ENCODE measurements at regions not wholly inside any gene's neighbourhood (a gene's known extent, or its start where the extent isn't known, plus 50 kb on each side); places are given as distances from the start of the nearest gene placed in this dataset.
A peak's percentile ranks its signal among the peaks of the same experiment; 100 is the strongest.

DNA sequence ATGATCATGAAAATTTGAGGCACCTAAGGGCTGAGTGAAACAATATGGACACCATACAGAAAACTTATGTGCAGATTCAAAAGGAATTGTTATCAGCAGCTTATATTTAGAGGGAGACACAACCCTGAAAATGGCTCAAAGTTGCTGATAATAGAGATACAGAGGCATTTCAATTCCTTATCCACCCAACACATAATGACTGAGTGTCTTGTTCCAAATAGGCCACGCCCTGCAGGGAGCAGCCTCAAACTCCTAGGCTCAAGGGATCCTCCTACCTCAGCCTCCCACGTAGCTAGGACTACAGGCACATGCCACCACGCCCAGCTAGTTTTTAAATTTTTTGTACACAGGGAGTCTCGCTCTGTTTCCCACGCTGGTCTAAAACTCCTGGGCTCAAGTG, 79.0 kb downstream of the LBH start:
- no peak for DNase-seq

DNA sequence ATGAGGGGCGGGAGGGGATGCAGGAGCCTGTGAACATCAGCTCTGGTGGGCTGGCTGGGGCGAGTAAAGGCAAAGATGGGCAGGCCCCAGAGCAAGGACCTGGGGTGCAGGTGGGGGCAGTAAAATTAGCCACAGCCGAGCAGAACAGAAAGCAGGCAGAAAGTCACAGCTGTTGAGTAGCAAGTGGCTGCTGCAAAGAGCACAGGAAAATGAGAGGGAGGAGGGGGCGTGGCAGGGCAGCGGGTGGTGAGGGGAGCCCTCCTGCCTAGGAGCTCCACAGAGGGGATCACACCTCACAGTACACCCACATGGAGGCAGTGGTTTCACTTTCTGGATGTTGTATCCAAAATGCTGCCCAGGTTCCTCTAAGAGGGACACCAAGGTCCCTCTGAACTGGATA, 79.6 kb downstream of the LBH start:
- peak in 1 of 2 experiments; percentile 20 for DNase-seq

DNA sequence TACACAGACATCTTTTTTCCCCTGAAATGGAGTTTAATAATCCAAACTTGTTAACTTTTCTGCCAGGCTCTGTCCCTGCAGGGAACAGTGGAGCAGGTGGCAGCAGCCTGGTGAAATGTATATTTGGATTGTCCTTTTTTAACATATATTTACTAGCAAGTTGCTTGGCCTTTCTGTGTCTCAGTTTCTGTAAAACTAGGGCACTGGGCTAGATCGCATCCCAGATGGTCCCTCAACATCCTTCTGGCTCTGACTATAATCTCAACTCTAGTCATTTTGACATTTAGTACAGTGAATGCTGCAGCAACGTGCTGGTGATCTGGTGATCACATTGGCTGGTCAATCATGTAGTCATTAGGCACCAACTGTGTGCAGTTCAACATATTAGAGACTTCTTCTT, 80.4 kb downstream of the LBH start:
- no peak for DNase-seq

DNA sequence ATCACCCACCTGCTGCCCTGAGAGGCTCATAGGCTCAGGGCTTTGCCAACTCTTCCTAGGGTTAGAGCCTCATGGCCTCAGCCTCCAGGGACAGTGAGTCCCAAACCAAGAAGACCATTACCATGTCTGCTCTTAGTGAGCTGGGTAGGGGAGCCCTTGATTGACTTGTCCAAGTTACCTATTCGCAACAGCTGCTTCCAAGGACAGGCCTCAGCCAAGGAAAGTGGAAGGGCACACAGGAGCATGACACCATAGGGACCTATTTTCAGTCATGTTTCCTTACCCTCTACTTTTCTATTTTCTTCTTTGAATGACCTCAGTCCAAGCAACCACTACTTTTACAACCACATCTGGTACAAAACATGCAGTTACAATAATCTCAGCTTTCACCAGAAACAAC, 81.6 kb downstream of the LBH start:
- DNase-seq = no peak

DNA sequence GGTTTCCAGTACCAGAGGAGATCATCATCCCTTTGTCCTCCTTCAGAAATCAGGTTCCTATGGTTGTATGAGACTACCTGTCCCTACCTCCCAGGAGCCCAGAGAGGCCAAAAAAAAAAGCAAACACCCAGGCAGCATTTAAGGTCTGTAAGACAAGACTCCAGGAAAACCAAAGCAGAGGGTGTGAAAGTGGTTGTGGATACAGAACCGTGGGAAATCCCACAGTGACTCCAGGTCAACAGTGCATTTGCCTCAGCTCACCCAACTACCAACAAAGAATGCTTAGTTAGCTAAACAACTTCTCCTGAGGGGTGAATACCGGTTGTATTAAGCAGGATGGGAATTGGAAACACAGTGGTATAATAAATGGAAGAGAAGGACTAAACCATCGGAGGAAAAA, 83.6 kb downstream of the LBH start:
- DNase-seq = no peak

DNA sequence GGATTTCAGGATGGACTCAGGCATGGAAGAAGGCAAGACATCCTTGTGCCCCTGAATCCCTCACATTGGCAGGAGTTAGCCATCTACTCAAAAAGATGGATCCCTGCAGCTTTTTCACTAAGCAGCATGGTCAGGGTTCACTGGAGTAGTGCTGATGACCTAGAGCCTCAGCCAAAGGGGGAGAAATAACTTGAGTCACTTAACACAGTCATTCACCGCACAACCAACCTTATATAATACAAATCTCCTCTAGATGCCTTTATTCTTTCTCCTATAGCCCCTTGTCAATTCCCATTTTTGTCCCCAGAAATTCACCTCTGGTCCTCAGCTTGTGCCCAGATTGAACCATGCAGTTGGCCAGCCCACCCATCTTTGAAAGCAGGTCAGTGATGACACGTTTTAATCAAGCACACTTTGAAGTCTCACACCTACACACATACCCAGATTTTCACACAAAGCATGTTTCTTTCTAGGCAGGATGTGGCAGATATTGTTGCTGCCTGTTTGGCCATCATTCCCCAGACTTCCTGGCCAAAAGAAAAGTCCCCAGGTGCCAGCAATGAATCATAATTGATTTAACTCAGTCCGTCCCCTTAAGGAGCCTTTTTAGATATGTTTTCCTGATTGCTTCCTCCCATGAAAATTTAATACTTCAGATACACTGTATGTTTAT, 84.2 kb downstream of the LBH start:
- DNase-seq = no peak

DNA sequence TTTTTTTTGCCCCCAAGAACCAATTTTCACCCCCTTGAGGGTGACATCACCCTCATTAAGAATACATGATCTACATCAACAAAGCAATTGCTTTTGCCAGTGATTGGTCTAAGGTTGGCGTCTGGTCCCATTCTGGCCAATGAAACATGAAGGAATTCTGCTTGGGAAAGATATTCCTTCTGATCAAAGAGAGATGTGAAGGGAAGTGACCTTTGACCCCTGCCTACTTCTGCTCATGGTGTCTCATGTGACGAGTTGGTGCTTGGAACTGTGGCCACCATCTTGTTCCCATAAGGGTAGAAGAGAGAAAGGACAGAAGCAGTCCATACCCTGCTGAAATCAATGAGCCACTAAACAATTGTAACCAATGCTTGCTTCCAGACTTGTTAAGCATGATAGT, 85.1 kb downstream of the LBH start:
- no peak for DNase-seq

DNA sequence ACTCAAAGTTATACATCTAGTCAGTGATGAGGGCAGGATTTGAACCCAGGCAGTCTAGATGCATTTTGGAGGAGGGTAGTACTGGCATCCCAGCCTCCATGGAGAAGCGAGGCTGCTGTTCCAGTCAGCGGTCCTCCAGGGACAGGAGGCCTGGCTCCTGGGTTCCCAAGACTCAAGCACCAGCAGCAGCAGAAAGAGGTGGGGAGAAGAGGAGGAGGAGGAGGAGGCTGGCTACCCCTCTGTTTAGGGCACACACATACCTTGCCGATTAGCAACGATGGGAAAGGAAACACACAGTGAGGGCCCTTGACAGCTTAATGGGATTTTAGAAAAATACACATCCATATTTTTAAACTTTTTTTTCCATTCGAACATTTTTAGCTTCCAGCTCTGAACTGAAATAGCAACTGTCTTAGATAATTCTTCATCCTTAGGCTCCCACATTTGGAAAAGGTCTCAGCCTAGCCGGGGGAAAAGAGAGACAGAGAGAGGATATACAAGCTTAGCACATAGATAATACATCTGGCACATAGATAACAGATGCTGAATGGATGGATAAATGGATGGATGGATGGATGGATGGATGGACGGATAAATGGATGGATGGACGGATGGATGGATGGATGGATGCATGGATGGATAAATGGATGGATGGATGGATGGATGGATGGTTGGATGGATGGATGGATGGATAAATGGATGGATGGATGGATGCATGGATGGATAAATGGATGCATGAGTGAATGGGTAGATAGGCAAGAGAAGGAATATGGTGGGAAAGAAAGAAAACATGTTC, 87.9 kb downstream of the LBH start:
- no peak for DNase-seq

DNA sequence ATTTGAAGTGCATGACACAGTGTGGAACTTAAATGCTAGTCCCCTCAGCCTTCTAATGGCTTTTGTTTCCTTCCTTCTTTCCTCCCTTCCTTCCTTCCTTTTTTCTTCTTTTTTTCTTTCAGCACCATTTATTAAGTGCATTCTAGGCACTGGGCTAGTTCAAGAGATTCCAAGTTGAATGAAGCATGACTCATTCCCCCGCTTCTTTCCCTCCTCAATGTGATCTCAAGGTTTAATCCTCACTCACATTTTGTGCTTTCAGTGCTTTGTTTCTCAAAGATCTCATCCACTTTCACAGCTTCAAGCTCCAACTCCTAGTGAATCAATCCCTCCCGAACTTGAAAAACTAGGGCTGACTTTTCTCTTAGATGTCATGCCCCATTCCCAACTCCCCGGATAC, 90.1 kb downstream of the LBH start:
- DNase-seq = peak in 1 of 2 experiments; percentile 5

DNA sequence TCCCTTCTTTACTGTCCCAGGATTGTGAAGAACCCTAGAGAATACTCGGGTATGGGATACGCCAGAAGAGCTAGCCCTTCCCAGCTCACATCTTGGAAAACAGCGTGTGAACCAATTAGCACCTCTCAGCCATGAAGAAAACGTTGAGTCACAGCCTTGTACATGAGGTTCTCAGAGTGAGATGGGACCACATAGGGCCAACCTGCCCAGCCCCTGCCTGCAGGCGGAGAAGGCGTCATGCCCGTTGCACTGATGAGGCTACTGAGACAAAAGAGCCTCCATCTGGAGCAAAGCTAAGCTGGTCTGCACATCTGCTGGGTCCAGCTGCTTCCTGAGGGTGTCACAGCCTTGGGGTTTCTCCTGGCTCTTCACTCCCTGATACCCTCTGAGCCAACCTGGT, 92.2 kb downstream of the LBH start:
- DNase-seq = peak; percentile 41 to 92

DNA sequence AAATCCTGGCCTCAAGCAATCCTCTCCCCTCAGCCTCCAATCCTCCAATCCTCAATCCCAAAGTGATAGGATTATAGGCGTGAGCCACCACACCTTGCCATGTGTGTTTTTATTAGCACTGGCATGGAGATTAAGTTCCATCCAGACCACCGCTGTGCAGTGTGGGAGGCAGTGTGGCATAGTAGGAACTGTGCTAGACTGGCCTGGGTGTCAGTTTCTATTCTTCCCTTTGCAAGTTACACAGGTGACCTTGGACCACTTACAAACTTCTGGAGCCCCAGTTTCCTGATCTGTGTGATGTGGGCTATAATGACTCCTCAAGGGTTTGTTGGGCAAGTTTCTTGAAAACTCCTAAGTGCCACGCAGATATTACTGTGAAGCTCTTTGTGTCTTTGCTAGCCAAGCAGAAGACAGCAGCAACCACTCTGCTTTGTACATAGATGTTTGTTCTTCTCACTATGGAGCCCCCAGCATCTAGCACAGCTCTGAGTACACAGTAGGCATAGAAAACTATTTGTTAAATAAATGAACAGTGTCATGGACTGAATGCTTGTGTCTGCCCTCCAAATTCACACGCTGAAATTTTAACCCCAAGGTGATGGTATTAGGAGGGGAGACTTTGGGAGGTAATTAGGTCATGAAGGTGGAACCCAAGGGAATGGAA, 93.0 kb downstream of the LBH start:
- DNase-seq = peak in 1 of 2 experiments; percentile 14

DNA sequence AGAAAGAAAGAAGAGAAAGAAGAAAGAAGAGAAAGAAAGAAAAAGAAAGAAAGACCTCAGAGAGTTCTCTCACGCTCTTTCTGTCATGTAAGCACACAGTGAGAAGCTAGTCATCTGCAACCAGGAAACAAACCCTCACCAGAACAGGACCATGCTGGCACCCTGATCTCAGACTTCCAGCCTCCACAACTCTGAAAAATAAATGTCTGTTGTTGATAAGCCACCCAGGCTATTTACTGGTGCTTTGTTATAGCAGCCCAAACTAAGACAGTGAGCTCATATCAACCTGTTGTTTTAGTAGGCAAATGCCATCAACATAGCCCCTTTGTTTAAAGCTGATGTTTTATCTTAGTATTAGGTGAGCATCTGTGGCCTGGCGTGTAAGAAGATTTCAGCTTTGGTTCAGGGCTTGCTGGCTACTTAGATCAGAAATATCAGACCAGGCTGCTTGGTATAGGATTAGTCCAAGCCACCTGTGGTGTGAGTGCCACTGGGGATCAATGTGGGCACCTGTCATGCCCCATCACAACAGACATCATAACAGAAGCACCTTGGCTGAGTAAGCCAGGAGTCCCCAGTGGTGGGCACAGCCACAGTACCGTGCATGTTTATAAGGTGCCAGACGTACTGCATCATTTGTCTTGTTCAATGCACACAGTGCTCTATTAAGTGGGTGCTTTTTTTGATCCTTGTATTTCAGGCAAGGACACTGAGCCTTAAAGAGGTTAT, 94.4 kb downstream of the LBH start:
- peak; percentile 93 to 97 for DNase-seq

DNA sequence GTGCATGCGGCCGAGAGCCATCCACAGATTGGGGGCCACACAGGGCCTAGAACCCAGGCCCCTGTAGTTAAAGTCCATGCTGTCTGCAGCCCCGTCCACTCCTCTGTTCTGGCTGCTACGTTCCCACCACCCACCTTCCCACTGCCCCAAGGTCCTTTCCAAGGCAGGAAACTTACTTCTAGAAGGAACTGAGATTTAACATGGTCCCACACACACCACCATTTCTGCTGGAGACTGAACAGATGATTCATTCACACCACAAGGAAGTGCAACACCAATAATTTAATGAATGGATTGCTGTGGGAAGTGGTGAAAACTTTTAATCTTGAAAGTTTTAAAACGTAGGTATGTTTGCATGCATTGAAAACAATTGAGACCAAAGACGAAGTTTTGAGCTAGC, 95.2 kb downstream of the LBH start:
- DNase-seq = no peak

DNA sequence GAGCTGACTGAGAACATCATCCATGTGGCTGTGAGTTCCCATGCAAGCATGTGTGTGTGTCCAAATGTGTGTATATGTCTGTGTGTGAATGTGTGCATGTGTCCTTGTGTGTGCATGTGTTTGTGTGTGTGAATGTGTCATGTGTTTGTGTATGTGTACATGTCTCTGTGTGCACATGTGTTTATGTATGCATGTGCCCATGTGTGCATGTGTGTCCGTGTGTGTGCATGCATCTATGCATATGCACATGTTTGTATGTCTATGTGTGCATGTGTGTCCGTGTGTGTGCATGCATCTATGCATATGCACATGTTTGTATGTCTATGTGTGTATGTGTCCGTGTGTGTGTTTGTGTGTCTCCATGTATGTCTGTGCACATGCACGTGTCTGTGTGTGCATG, 99.7 kb downstream of the LBH start:
- no peak for DNase-seq

DNA sequence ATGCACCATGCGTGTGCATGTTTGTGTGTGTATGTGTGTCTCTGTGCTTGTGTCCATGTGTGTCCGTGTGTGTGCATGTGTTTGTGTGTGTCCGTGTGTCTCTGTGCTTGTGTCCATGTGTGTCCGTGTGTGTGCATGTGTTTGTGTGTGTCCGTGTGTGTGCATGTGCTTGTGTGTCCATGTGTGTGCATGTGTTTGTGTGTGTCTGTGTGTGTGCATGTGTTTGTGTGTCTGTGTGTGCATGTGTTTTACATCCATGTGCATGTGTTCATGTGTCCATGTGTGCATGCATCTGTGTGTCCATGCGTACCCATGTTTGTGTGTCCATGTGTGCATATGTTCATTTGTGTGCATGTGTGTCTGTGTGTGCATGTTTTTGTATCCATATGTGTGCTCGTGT, 100.5 kb downstream of the LBH start:
- no peak for DNase-seq

DNA sequence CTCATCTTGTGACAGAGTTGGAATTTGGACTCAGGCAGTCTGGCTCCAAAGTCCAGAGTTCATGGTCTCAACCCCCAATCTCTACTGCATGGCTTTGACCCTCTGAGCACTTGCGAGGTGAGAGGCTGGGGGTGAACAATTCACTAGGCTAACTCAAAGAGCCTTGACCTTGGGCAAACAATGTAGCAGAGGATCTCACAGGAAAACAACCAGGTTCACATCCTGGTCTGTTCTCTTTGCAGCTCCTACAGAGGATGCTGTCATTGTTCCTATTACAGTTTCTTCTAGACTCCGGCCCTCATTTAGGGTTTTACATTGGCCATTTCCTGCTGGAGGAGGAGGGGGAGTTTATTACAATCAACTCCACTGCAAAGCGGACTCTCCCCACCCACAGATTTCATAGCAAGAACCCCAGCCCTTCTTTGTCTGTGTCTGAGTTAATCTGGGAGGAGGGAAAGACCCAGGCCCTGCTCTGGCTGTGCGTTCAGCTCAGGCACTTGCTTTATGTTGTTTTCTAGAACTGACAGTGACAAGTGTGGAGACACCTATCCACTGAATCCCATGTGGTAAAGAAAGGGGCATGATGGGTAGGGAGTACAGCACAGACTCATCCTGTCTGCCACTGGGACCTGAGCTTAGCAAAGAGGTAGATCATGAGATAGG, 101.6 kb downstream of the LBH start:
- DNase-seq = no peak

DNA sequence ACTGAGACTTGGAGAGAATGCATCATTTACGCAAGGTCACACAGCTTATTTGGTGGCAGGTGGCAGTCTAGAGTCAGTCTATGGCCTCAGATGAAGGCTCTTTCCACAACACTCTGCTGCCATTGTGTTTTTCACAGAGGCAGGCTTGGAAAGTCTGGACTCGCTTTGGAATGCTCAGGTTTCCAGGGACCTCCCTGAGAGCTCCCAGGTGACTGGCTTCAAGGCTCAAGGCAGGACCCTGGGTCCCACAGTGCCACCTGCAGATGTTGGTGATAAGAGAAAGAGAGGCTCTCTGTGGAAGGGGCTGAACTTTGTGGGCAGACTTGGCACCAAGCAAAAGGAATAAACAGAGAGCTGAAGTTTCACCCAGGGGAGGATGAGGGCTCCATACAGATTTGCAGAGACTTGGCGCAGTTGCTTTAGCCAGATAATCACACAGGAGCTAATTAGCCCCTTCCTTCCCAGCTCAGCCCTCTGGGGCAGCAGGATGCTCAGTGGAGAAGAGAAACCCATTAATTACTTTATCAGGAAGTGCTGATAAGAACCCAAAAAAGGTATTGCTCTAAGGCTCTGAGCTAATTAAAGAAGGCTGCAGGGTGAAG, 103.5 kb downstream of the LBH start:
- peak in 1 of 2 experiments; percentile 40 for DNase-seq

DNA sequence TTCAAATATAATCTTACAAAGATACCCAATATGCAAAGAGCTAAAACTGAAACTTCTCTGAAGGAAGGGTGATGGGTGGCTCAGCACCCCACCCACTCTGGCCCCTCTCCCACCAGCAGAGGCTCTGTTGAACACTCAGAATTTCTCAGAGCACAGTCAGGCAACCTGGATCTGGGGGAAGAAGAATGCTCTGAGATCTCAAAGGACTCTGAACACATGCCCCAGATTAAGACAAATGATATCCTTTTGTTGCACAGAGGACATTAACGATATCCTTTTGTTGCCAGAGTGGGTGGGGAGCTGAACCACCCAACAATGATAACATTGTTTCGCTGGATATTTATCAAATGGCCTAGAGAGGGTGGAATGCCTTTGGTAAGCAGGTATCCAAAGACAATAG, 104.8 kb downstream of the LBH start:
- DNase-seq = no peak

DNA sequence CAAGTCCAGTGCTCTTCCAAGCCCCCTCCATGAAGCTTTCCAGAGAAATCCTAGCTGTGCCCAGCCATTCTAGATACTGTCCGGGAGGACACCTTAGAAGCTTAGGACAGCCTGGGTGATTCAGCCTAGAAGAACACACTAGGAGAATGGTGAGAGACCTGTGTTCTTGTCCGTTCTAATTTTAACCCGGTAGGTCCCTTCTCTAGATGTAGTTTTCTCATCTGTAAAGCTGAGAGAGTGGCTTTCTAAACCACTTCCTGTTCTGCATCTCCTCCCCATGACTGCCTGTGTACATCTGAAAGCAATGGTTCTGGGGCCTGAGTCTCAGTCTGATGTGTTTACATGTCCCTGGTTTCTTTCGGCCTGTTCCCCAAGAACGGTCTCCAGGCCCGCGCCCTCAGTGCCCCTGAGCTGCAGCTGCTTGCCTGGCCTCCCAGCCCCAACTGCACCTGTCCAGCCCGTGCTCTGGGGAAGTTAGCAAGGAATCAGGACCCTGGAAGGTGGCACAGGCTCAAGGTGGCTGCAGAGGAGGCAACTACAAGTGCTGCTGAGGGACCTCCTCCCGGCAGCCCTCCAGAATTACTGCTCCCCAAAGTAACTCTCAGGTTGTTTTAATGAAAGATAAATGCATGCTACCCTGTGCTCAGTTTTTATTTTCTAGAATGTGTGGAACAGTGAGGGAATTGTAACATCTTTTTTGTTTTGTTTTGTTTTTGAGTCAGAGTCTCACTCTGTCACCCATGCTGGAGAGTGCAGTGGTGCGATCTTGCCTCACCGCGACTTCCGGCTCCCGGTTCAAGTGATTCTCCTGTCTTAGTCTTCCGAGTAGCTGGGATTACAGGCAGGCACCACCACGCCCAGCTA, 105.9 kb downstream of the LBH start:
- no peak for DNase-seq

DNA sequence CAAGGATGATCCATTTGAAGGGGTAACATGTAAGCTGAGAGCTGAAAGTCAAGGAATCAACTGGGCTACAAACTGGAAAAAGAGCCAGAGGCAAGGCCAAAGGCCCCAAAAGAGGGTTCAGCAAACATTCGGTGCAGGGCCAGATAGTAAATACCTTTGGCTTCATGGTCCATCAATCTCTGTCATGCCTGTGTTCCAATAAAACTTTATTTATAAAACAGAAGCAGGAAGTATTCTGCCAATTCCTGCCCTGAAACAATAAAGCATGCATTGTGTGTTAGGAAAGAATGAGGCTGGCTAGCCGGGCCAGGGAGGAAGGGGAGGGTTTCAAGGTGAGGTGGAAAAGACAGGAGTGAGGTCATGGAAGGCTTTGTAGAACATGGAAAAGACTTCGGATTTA, 107.1 kb downstream of the LBH start:
- DNase-seq = no peak

DNA sequence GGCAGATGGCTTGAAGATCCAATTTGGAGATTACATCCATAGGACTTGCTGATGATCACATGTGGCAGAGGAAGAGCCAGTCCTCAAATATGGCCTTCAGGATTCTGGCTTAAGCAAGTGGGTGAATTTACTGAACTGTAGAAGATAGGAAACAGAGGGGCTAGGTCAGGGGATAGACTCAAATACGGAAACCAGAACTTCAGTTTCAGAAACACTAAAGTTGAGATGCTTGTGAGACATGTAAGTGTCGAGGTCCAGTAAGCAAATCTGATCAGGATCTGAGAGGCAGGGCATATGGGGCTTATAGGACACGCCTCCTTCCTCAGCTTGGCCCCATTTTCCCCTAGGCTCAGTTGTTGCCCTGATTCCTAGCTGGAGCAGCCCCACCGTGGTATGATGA, 107.7 kb downstream of the LBH start:
- no peak for DNase-seq
